IMR-90 (cell line): ENCODE measurements at regions not wholly inside any gene's neighbourhood (a gene's known extent, or its start where the extent isn't known, plus 50 kb on each side); places are given as distances from the start of the nearest gene placed in this dataset.

Source experiments
- ATAC-seq: fragments of 200-7000 bp; cut with Tn5 transposase; 2 replicates; pipeline ENCODE4 v1.9.1; 2020; ENCODE audit warnings: low read depth, mild to moderate bottlenecking, moderate library complexity
- BruUV-seq: library from RNA; stranded (reverse); fragments of 400-500 nt; replicated peaks from 2 replicates; lab custom pipeline; 2021; lab: Mats Ljungman, UMichigan
- CTCF ChIA-PET: fragments of 300-600 bp; formaldehyde crosslinking; extraction: SDS; loops from one replicate; lab custom pipeline; 2021; ENCODE audit warnings: antibody characterized with exemption; lab: Yijun Ruan, JAX
- POLR2A ChIA-PET: fragments of 300-600 bp; sonication (Branson Sonifier 250); formaldehyde crosslinking; loops from one replicate; lab custom pipeline; 2022; ENCODE audit warnings: antibody characterized with exemption; ENCODE audit not compliant: unreplicated experiment; lab: Charles Lee
- DNase-seq: peaks from one replicate; pipeline ENCODE4 v3.0.0; 2013
- H2AFZ ChIP-seq: replicated peaks from 2 replicates; pipeline ENCODE3; 2013; ENCODE audit warnings: low read length, mild to moderate bottlenecking; ENCODE audit not compliant: poor library complexity
- H2AK5ac ChIP-seq: 2 replicates; pipeline ENCODE4 v1.6.1; 2013; ENCODE audit warnings: low read depth, low read length, inconsistent platforms
- H2AK9ac ChIP-seq: replicated peaks from 2 replicates; pipeline ENCODE3; 2013; ENCODE audit warnings: mild to moderate bottlenecking, low read depth, low read length, moderate library complexity; ENCODE audit not compliant: poor library complexity
- H2BK120ac ChIP-seq: 2 replicates; pipeline ENCODE4 v1.6.1; 2013; ENCODE audit warnings: low read depth, low read length, inconsistent platforms
- H2BK15ac ChIP-seq: 3 replicates; pipeline ENCODE4 v1.6.1; 2013; ENCODE audit warnings: low read depth, low read length, inconsistent platforms
- H2BK20ac ChIP-seq: 2 replicates; pipeline ENCODE4 v1.6.1; 2013; ENCODE audit warnings: low read depth, mild to moderate bottlenecking, inconsistent platforms, low read length, moderate library complexity
- H2BK5ac ChIP-seq: 2 replicates; pipeline ENCODE4 v1.6.1; 2013; ENCODE audit warnings: mild to moderate bottlenecking, low read depth, low read length, inconsistent platforms; ENCODE audit not compliant: poor library complexity, severe bottlenecking
- H3K14ac ChIP-seq: replicated peaks from 2 replicates; pipeline ENCODE4 v1.6.1; 2013; ENCODE audit warnings: low read depth, low read length, inconsistent platforms
- H3K18ac ChIP-seq: 2 replicates; pipeline ENCODE4 v1.6.1; 2013; ENCODE audit warnings: low read depth, low read length, control low read depth
- H3K23ac ChIP-seq: 2 replicates; pipeline ENCODE4 v1.6.1; 2013; ENCODE audit warnings: low read depth, low read length, inconsistent platforms
- H3K27ac ChIP-seq: 2 replicates; pipeline ENCODE4 v1.5.1; 2013; ENCODE audit warnings: mild to moderate bottlenecking, control low read depth, low read length; ENCODE audit not compliant: insufficient read depth
- H3K27me3 ChIP-seq: 2 replicates; pipeline ENCODE4 v1.6.1; 2013; ENCODE audit warnings: low read length; ENCODE audit not compliant: control insufficient read depth, insufficient read depth
- H3K36me3 ChIP-seq: 2 replicates; pipeline ENCODE4 v1.6.1; 2013; ENCODE audit warnings: low read length, mixed read lengths; ENCODE audit not compliant: control insufficient read depth, insufficient read depth
- H3K4ac ChIP-seq: 2 replicates; pipeline ENCODE4 v1.6.1; 2013; ENCODE audit warnings: low read depth, low read length, inconsistent platforms
- H3K4me1 ChIP-seq: 2 replicates; pipeline ENCODE4 v1.6.1; 2013; ENCODE audit warnings: low read length, mixed read lengths; ENCODE audit not compliant: control insufficient read depth, insufficient read depth
- H3K4me2 ChIP-seq: 2 replicates; pipeline ENCODE4 v1.6.1; 2013; ENCODE audit warnings: low read depth, mild to moderate bottlenecking, control low read depth, low read length, moderate library complexity
- H3K4me3 ChIP-seq: 2 replicates; pipeline ENCODE4 v1.5.1; 2013; ENCODE audit warnings: low read depth, mild to moderate bottlenecking, control low read depth, low read length, moderate library complexity; ENCODE audit not compliant: insufficient read depth
- H3K56ac ChIP-seq: 2 replicates; pipeline ENCODE4 v1.6.1; 2013; ENCODE audit warnings: low read length, inconsistent platforms; ENCODE audit not compliant: insufficient read depth; ENCODE audit errors: extremely low read depth
- H3K79me1 ChIP-seq, 2 experiments: 2 replicates each; pipeline ENCODE4 v1.6.1; 2013; ENCODE audit warnings: low read length in 2 of 2, inconsistent platforms in 1 of 2, low read depth in 1 of 2
- H3K9ac ChIP-seq: 2 replicates; pipeline ENCODE4 v1.6.1; 2013; ENCODE audit warnings: low read depth, low read length, control low read depth
- H3K9me1 ChIP-seq: 2 replicates; pipeline ENCODE4 v1.6.1; 2013; ENCODE audit warnings: low read length, inconsistent platforms; ENCODE audit not compliant: insufficient read depth
- H3K9me3 ChIP-seq: 2 replicates; pipeline ENCODE4 v1.6.1; 2013; ENCODE audit warnings: low read length; ENCODE audit not compliant: control insufficient read depth, insufficient read depth
- H4K20me1 ChIP-seq: 2 replicates; pipeline ENCODE4 v1.6.1; 2013; ENCODE audit warnings: low read length, inconsistent platforms; ENCODE audit not compliant: insufficient read depth
- H4K5ac ChIP-seq: 2 replicates; pipeline ENCODE4 v1.6.1; 2013; ENCODE audit warnings: mild to moderate bottlenecking, low read depth, low read length, control low read depth
- H4K8ac ChIP-seq, 2 experiments: 2 replicates each; pipeline ENCODE4 v1.6.1; 2013; ENCODE audit warnings: low read depth in 2 of 2, low read length in 2 of 2, control low read depth in 1 of 2, inconsistent platforms in 1 of 2
- H4K91ac ChIP-seq: 2 replicates; pipeline ENCODE4 v1.6.1; 2013; ENCODE audit warnings: low read depth, low read length, inconsistent platforms; ENCODE audit not compliant: insufficient read depth
- BHLHE40 ChIP-seq: fragments of 150-350 bp; IDR thresholded peaks from 2 replicates; pipeline ENCODE4 v1.6.1; 2016; ENCODE audit warnings: mild to moderate bottlenecking, low read depth, low read length
- CEBPB ChIP-seq: IDR thresholded peaks from 2 replicates; pipeline ENCODE4 v1.6.1; 2012; ENCODE audit warnings: low read depth, low read length, improper control_type of control experiment
- CHD1 ChIP-seq: IDR thresholded peaks from 2 replicates; pipeline ENCODE4 v1.6.1; 2012; ENCODE audit warnings: low read depth, low read length, improper control_type of control experiment
- ELK1 ChIP-seq: fragments of 150-350 bp; IDR thresholded peaks from 2 replicates; pipeline ENCODE4 v1.6.1; 2016; ENCODE audit warnings: low read depth, mild to moderate bottlenecking, low read length, moderate library complexity, borderline replicate concordance
- FOS ChIP-seq: fragments of 150-350 bp; IDR thresholded peaks from 2 replicates; pipeline ENCODE4 v1.6.1; 2016; ENCODE audit warnings: low read depth, low read length
- MAFK ChIP-seq: IDR thresholded peaks from 2 replicates; pipeline ENCODE4 v1.6.1; 2012; ENCODE audit warnings: low read depth, low read length, improper control_type of control experiment
- MAZ ChIP-seq: IDR thresholded peaks from 2 replicates; pipeline ENCODE4 v1.6.1; 2012; ENCODE audit warnings: low read depth, mild to moderate bottlenecking, low read length, improper control_type of control experiment, moderate library complexity, borderline replicate concordance
- MXI1 ChIP-seq: IDR thresholded peaks from 2 replicates; pipeline ENCODE4 v1.6.1; 2012; ENCODE audit warnings: low read depth, mild to moderate bottlenecking, low read length, moderate library complexity, borderline replicate concordance
- NFE2L2 ChIP-seq: fragments of 150-350 bp; IDR thresholded peaks from 2 replicates; pipeline ENCODE4 v1.6.1; 2016; ENCODE audit warnings: low read depth, mild to moderate bottlenecking, low read length
- POLR2A ChIP-seq: IDR thresholded peaks from 2 replicates; pipeline ENCODE4 v1.6.1; 2012; ENCODE audit warnings: mild to moderate bottlenecking, low read depth, low read length
- RAD21 ChIP-seq: IDR thresholded peaks from 2 replicates; pipeline ENCODE4 v1.6.1; 2012; ENCODE audit warnings: low read length, improper control_type of control experiment
- RCOR1 ChIP-seq: IDR thresholded peaks from 2 replicates; pipeline ENCODE4 v1.6.1; 2012; ENCODE audit warnings: mild to moderate bottlenecking, low read length, improper control_type of control experiment; ENCODE audit not compliant: insufficient replicate concordance
- RFX5 ChIP-seq: IDR thresholded peaks from 2 replicates; pipeline ENCODE4 v1.8.0; 2012; ENCODE audit warnings: low read depth, mild to moderate bottlenecking, low read length, moderate library complexity
- SMC3 ChIP-seq: fragments of 150-350 bp; IDR thresholded peaks from 2 replicates; pipeline ENCODE4 v1.6.1; 2016; ENCODE audit warnings: low read depth, mild to moderate bottlenecking, antibody characterized with exemption, low read length, moderate library complexity
- USF2 ChIP-seq: fragments of 150-350 bp; IDR thresholded peaks from 2 replicates; pipeline ENCODE4 v1.6.1; 2017; ENCODE audit warnings: mild to moderate bottlenecking, antibody characterized with exemption, low read length, low read depth
- dilution Hi-C: fragments of 300-500 bp; cut with HindIII; formaldehyde crosslinking; loops from one replicate; pipeline ENCODE4 v1.14.3; 2018; ENCODE audit warnings: low sequenced_read_pairs; ENCODE audit not compliant: unreplicated experiment
- in situ Hi-C: fragments of 300-500 bp; cut with MboI; formaldehyde crosslinking; loops from 3 replicates; pipeline ENCODE4 v1.14.3; 2019; ENCODE audit warnings: low sequenced_read_pairs, inconsistent platforms, mixed read lengths
- intact Hi-C: fragments of 100-400 bp; cut with micrococcal nuclease; formaldehyde crosslinking; loops from 2 replicates; pipeline ENCODE4 v1.10.0; 2022
- TF ChIP-seq, protein P1 (sequence below): conservative IDR thresholded peaks from 2 replicates; pipeline ENCODE4 v1.5.1; 2012; ENCODE audit warnings: mild to moderate bottlenecking, low read depth, low read length, improper control_type of control experiment

- no peak overlapping the region for H3K4me2 ChIP-seq
- no peak overlapping the region for H3K4me3 ChIP-seq
- no peaks in the 10 kb centered on the region for H3K27me3 ChIP-seq
- H4K8ac ChIP-seq: no peak overlapping the region
- H3K9me1 ChIP-seq: no peaks in the 10 kb centered on the region
- H2AK5ac ChIP-seq: no peak overlapping the region
- intact Hi-C loops: no loop called here
- no peak overlapping the region for H4K91ac ChIP-seq
- H3K4ac ChIP-seq: no peak overlapping the region
- no peak overlapping the region for H2BK120ac ChIP-seq
- no peak overlapping the region for H2BK20ac ChIP-seq
- dilution Hi-C loops: no loop called here
- CTCF ChIA-PET: no interaction called here
- no peaks in the 10 kb centered on the region for H3K4me1 ChIP-seq
- no peaks in the 10 kb centered on the region; the same call in 1 of the 2 replicates for H3K9me3 ChIP-seq
- POLR2A ChIA-PET: no interaction called here
- no peak overlapping the region for H3K14ac ChIP-seq
- no peak overlapping the region for H2AFZ ChIP-seq
- TF ChIP-seq RCOR1: no peak
- TF ChIP-seq MXI1: no peak
- no peak for TF ChIP-seq RAD21
- no peak for TF ChIP-seq CHD1
- TF ChIP-seq, protein P1, sequence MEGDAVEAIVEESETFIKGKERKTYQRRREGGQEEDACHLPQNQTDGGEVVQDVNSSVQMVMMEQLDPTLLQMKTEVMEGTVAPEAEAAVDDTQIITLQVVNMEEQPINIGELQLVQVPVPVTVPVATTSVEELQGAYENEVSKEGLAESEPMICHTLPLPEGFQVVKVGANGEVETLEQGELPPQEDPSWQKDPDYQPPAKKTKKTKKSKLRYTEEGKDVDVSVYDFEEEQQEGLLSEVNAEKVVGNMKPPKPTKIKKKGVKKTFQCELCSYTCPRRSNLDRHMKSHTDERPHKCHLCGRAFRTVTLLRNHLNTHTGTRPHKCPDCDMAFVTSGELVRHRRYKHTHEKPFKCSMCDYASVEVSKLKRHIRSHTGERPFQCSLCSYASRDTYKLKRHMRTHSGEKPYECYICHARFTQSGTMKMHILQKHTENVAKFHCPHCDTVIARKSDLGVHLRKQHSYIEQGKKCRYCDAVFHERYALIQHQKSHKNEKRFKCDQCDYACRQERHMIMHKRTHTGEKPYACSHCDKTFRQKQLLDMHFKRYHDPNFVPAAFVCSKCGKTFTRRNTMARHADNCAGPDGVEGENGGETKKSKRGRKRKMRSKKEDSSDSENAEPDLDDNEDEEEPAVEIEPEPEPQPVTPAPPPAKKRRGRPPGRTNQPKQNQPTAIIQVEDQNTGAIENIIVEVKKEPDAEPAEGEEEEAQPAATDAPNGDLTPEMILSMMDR: no peak
- TF ChIP-seq FOS: no peak
- no peak for TF ChIP-seq RFX5
- TF ChIP-seq SMC3: no peak
- no peak for TF ChIP-seq MAZ
- no peak for TF ChIP-seq CEBPB
- no peak for TF ChIP-seq ELK1
- TF ChIP-seq MAFK: no peak
- TF ChIP-seq BHLHE40: no peak
- TF ChIP-seq POLR2A: no peak
- TF ChIP-seq USF2: no peak
- no peak for TF ChIP-seq NFE2L2
- H2AK9ac ChIP-seq: no peak overlapping the region
- DNase-seq (no peak), ATAC-seq (no peak)
- H4K20me1 ChIP-seq: no peaks in the 10 kb centered on the region
- in situ Hi-C loops: no loop called here
- no peaks in the 10 kb centered on the region for H3K36me3 ChIP-seq
- no peak overlapping the region for H4K5ac ChIP-seq
- H3K9ac ChIP-seq: no peak overlapping the region
- H3K23ac ChIP-seq: no peak overlapping the region
- H3K27ac ChIP-seq: no peak overlapping the region
- H2BK5ac ChIP-seq: no peak overlapping the region
- H3K56ac ChIP-seq: no peak overlapping the region
- H3K18ac ChIP-seq: no peak overlapping the region
- H2BK15ac ChIP-seq: no peak overlapping the region
- BruUV-seq: no TSS peak
- H3K79me1 ChIP-seq: no peaks in the 10 kb centered on the region
Measured at GRCh38 chr14:48319823-48320222, 644.4 kb upstream of the MDGA2 start.
